Retinal pigment epithelial cell (primary cell): ENCODE measurements at regions not wholly inside any gene's neighbourhood (a gene's known extent, or its start where the extent isn't known, plus 50 kb on each side); places are given as distances from the start of the nearest gene placed in this dataset.
A peak's percentile ranks its signal among the peaks of the same experiment; 100 is the strongest.

Experiments
- DNase-seq: peaks from one replicate; pipeline ENCODE4 v3.0.0-alpha.2; 2010; ENCODE audit warnings: low read depth
- H3K4me3 ChIP-seq: 2 replicates; pipeline ENCODE4 v1.5.1; 2011; ENCODE audit warnings: mild to moderate bottlenecking, low read length, control low read depth, moderate library complexity
- CTCF ChIP-seq: conservative IDR thresholded peaks from 2 replicates; pipeline ENCODE4 v1.5.1; 2011; ENCODE audit warnings: low read depth, low read length, control low read depth, inconsistent platforms

DNA sequence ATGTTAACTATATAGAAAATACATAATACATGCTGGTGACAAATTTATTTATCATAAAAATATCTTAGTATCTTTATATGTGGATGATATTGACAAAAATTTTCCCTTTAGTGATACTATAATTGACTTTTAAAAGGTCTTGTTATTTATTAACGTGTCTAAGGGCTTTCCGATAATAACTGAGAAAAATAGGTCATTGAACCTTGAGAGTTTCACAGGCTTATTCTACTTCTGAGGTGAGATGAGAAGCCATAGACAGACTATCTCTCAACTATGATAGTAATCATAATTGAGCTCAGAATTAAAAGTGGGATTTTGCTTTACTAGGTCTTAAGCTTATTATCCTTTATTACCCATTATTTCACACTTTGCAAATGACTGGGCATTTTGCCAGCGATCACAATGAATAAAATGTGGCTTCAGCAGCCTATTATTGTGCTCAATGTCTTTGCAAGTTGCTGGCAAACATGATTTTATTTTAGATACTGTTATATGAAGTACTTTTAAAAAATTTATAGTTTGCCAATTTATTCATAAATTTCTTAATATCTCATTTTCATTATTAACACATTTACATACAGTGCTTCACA, 574.5 kb downstream of the ZWINT start:
- no peak for TF ChIP-seq CTCF
- peak; percentile 69 for DNase-seq
- no peak overlapping the region for H3K4me3 ChIP-seq

GRCh38 chr10:55782181-55782580, 578.9 kb downstream of the ZWINT start:
- no peak for DNase-seq
- TF ChIP-seq CTCF: no peak
- no peak overlapping the region for H3K4me3 ChIP-seq

- TF ChIP-seq CTCF: no peak
- no peak for DNase-seq
- no peak overlapping the region for H3K4me3 ChIP-seq
These were observed 594.8 kb downstream of the ZWINT start for GRCh38 chr10:55766212-55766611.

GRCh38 chr10:55750458-55750857, 610.6 kb downstream of the ZWINT start:
- DNase-seq: peak; percentile 26
- H3K4me3 ChIP-seq: no peak overlapping the region
- TF ChIP-seq CTCF: no peak

DNA sequence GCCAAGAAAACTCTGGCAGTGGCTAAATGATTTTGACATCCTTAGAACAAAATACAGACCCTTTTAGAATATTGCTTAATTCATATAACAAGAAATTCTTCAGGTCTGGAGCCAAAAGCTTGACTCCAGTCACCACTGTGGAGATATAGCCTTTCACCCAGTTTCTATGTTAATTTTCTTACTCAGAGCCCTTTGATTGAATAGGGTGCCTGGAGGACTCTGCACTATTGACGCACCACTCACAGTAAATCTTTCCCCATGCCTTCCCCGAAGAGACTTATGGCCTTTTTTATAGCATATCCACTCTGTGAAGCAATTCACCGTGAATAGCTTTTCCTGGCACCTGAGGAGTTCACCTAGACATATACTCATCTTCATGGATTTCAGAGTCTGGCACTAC, 613.8 kb downstream of the ZWINT start:
- DNase-seq: no peak
- no peak overlapping the region for H3K4me3 ChIP-seq
- no peak for TF ChIP-seq CTCF

DNA sequence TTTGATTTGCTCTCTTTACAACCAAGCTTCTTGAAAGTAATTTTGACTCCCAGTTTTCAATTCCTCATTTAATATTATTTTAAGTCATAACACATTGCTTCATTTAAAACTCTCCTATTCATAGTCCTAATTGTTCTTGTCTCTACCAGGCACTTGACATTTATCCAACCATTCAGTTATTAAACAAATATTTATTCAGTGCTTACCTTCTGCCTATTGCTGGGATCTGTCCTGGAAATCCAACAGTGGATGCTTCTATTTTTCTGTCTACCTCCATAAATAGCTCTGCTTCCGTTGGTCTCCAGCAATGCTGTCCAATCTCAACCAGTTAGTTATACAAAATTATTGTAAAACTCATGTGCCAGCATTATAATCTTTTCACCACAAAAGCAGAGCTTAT, 615.1 kb downstream of the ZWINT start:
- TF ChIP-seq CTCF: no peak
- DNase-seq: no peak
- no peak overlapping the region for H3K4me3 ChIP-seq

- no peak for DNase-seq
- TF ChIP-seq CTCF: no peak
- H3K4me3 ChIP-seq: no peak overlapping the region
These were observed 618.6 kb downstream of the ZWINT start for GRCh38 chr10:55742487-55742886.
